ENCODE measurements at regions not wholly inside any gene's neighbourhood (a gene's known extent, or its start where the extent isn't known, plus 50 kb on each side); places are given as distances from the start of the nearest gene placed in this dataset.

DNA sequence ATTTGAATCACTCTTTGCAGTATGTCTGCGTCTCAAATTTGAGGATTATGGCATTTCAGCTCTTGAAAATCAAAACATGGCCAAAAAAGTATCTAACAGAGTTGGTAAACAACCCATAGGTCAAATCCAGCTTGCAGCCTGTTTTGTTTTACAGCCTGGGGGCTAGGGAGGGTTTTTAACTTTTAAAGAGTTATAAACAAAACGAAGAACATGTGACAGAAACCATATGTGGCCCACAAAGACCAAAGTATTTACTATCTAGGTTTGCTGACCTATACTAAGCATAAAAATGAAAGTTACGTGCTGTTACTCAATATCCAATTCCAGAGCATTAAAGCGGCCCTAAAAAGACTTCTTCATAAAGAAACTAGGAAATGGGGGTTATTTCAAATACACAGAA, 55.5 kb upstream of the STARD3NL start:
- Mint-ChIP-seq H3K4me1 (ENCODE audit: low read depth, unreplicated experiment) (no peaks in the 10 kb centered on the region), H3K9me3 (ENCODE audit: unreplicated experiment) (peaks cover 6% of the 10 kb centered on the region), H3K27ac (ENCODE audit: unreplicated experiment) (no peak overlapping the region), H3K27me3 (ENCODE audit: unreplicated experiment) (no peaks in the 10 kb centered on the region), H3K4me3 (ENCODE audit: unreplicated experiment) (no peak overlapping the region), H3K36me3 (ENCODE audit: unreplicated experiment) (no peaks in the 10 kb centered on the region)
- TF ChIP-seq, protein P1, sequence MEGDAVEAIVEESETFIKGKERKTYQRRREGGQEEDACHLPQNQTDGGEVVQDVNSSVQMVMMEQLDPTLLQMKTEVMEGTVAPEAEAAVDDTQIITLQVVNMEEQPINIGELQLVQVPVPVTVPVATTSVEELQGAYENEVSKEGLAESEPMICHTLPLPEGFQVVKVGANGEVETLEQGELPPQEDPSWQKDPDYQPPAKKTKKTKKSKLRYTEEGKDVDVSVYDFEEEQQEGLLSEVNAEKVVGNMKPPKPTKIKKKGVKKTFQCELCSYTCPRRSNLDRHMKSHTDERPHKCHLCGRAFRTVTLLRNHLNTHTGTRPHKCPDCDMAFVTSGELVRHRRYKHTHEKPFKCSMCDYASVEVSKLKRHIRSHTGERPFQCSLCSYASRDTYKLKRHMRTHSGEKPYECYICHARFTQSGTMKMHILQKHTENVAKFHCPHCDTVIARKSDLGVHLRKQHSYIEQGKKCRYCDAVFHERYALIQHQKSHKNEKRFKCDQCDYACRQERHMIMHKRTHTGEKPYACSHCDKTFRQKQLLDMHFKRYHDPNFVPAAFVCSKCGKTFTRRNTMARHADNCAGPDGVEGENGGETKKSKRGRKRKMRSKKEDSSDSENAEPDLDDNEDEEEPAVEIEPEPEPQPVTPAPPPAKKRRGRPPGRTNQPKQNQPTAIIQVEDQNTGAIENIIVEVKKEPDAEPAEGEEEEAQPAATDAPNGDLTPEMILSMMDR (IDR thresholded peaks at IDR 0.05; ENCODE audit: partially characterized antibody, unreplicated experiment): no peak
- DNase-seq: no peak

DNA sequence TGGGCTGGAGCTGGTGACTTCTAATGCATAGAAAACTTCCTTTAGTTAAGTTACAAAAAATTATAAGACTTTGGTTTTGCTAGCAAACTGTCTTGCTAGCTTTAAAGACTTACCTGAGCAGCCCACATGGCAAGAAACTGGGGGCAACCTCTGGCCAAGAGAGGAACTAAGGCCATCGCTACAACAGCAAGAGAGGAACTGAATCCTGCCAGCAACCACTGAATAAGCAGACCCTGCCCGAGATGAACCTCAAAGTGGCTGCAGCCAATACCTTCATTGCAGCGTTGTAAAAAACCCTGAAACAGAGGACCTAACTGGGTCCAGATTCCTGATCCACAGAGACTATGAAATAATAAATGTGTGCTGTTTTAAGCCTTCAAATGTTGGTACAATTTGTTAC, 54.6 kb upstream of the STARD3NL start:
- Mint-ChIP-seq H3K4me3 (ENCODE audit: unreplicated experiment) (no peak overlapping the region), H3K27ac (ENCODE audit: unreplicated experiment) (no peak overlapping the region), H3K9me3 (ENCODE audit: unreplicated experiment) (peaks cover 4% of the 10 kb centered on the region), H3K27me3 (ENCODE audit: unreplicated experiment) (no peaks in the 10 kb centered on the region), H3K4me1 (ENCODE audit: low read depth, unreplicated experiment) (no peaks in the 10 kb centered on the region), H3K36me3 (ENCODE audit: unreplicated experiment) (no peaks in the 10 kb centered on the region)
- TF ChIP-seq, protein P1 (IDR thresholded peaks at IDR 0.05; ENCODE audit: partially characterized antibody, unreplicated experiment): no peak
- no peak for DNase-seq

DNA sequence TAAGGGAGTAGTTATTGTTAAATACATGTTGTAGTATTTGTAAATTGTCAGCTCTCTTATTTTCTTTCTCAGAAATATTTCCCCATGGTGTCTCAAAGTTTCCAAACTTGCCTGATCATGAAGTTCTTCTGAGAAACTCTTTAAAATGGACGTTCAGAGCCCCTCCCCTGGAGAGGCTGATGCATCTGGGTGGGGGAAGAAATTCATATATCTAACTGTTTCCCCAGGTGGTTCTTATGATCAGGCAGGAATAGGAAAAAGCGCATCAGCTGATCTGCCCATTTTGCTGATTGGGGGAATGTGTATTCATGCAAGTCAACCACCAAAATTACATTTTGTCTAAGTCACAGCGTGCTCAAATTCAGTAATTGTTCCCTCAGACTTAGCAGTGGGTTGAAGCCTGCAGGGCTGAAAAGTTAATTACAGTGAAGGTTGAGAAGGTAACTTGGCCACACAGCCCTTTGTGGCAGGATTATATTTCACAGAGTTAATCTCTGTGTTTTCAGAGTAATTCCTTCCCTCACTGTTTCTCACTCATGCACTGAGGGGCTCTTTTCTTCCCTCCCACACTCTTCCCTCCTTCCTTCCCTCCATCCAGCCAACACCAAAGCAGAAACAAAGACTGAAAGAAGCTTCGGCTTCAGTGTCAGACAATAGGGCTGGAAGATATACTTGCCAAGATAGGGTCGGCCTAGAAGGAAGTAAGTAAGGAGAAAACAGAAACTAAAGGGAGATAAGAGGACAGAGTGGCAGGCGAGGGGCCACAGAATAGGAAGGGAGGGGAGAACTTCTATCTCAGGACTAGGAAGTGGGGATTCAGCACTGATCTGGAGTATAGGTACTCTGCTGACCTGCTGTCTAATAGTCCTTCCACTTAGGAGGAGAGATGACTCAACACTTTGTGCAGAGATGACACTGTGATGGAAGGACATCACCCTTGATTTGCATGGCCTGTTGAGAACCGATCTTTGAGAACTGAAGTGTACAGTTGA, 50.5 kb upstream of the STARD3NL start:
- no peak for DNase-seq
- H3K9me3 Mint-ChIP-seq (ENCODE audit: unreplicated experiment): no peaks in the 10 kb centered on the region
- H3K27me3 Mint-ChIP-seq (ENCODE audit: unreplicated experiment): no peaks in the 10 kb centered on the region
- H3K36me3 Mint-ChIP-seq (ENCODE audit: unreplicated experiment): no peaks in the 10 kb centered on the region
- H3K4me1 Mint-ChIP-seq (ENCODE audit: low read depth, unreplicated experiment): no peaks in the 10 kb centered on the region
- H3K27ac Mint-ChIP-seq (ENCODE audit: unreplicated experiment): no peak overlapping the region
- H3K4me3 Mint-ChIP-seq (ENCODE audit: unreplicated experiment): no peak overlapping the region
- TF ChIP-seq, protein P1 (IDR thresholded peaks at IDR 0.05; ENCODE audit: partially characterized antibody, unreplicated experiment): no peak
